Loucy (cell line): ENCODE measurements at regions not wholly inside any gene's neighbourhood (a gene's known extent, or its start where the extent isn't known, plus 50 kb on each side); places are given as distances from the start of the nearest gene placed in this dataset.

Source experiments
- EZH2phosphoT487 ChIP-seq: fragments of 200-600 bp; IDR thresholded peaks from 2 replicates; pipeline ENCODE4 v1.6.1; 2018; ENCODE audit warnings: antibody characterized with exemption, mild to moderate bottlenecking, moderate library complexity, borderline replicate concordance
- TF ChIP-seq, protein P1 (sequence below): fragments of 200-600 bp; sonication (generic); conservative IDR thresholded peaks from 2 replicates; pipeline ENCODE4 v1.5.1; 2014; ENCODE audit warnings: mild to moderate bottlenecking, antibody characterized with exemption, low read length

DNA sequence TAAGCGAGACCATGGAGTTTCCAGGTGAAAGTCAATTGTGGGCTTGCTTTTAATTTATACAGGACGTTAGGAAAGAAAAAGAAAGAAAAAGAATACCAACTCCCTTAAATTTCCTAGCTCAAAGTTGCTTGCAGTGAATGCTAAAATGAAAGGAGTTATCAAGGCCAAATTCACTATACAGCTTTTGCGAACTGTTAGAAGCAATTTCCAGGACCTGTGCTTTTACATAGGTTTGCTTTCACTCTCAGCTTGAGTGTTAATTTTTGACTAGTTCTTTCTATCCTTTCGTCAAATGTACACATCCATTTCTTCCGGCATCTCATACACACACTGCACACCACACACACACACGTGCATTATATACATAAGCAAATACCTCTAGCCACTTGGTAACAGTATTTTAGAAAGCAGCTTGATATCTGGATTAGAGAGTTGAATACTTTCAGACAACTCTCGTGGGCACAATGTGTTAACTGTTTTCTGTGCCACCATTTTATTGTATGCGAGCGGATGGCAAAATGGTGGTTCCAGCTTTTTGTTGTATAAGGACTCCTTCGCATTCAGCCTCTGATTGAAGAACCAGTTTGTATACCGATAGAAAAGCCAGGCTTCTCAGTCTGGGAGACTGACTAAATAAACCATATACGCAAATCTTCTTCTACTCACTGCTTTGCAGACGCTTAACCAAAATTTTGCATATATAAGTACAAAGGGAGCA lies 381.8 kb downstream of the MTX2 start:
- TF ChIP-seq, protein P1, sequence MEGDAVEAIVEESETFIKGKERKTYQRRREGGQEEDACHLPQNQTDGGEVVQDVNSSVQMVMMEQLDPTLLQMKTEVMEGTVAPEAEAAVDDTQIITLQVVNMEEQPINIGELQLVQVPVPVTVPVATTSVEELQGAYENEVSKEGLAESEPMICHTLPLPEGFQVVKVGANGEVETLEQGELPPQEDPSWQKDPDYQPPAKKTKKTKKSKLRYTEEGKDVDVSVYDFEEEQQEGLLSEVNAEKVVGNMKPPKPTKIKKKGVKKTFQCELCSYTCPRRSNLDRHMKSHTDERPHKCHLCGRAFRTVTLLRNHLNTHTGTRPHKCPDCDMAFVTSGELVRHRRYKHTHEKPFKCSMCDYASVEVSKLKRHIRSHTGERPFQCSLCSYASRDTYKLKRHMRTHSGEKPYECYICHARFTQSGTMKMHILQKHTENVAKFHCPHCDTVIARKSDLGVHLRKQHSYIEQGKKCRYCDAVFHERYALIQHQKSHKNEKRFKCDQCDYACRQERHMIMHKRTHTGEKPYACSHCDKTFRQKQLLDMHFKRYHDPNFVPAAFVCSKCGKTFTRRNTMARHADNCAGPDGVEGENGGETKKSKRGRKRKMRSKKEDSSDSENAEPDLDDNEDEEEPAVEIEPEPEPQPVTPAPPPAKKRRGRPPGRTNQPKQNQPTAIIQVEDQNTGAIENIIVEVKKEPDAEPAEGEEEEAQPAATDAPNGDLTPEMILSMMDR = no peak
- no peak for TF ChIP-seq EZH2phosphoT487
